ENCODE measurements at regions not wholly inside any gene's neighbourhood (a gene's known extent, or its start where the extent isn't known, plus 50 kb on each side); places are given as distances from the start of the nearest gene placed in this dataset.

DNA sequence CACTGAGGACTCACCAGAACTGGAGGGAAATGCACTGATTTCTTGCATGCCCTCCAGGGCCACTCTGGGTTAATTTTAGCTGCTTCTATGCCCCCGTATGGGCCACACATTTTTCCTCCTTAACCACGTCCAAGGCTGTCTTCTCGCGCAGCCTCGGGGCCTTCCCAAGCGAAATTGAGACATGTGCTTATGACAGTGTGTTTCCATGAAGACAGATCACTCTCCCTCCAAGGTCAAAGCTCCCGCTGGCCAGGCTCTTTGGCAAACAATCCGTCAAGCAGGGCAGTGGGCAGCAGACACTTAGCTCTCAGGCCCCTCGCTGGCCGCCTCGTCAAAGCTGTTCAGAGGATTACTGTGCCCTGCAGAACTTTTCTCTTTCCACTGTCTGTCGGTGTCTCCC is 243.0 kb upstream of the N4BP1 start:
- no peaks in the 10 kb centered on the region for H3K36me3 ChIP-seq (ENCODE audit: insufficient read depth, low read length)
- TF ChIP-seq, protein P1, sequence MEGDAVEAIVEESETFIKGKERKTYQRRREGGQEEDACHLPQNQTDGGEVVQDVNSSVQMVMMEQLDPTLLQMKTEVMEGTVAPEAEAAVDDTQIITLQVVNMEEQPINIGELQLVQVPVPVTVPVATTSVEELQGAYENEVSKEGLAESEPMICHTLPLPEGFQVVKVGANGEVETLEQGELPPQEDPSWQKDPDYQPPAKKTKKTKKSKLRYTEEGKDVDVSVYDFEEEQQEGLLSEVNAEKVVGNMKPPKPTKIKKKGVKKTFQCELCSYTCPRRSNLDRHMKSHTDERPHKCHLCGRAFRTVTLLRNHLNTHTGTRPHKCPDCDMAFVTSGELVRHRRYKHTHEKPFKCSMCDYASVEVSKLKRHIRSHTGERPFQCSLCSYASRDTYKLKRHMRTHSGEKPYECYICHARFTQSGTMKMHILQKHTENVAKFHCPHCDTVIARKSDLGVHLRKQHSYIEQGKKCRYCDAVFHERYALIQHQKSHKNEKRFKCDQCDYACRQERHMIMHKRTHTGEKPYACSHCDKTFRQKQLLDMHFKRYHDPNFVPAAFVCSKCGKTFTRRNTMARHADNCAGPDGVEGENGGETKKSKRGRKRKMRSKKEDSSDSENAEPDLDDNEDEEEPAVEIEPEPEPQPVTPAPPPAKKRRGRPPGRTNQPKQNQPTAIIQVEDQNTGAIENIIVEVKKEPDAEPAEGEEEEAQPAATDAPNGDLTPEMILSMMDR (IDR thresholded peaks at IDR 0.05; ENCODE audit: extremely low read depth, low read depth, low read length): no peak
- H3K4me1 ChIP-seq (ENCODE audit: insufficient read depth, low read length): no peaks in the 10 kb centered on the region
- no peaks in the 10 kb centered on the region for H4K20me1 ChIP-seq (ENCODE audit: insufficient read depth, low read length)
- H3K4me3 ChIP-seq (ENCODE audit: insufficient read depth, low read length): no peak overlapping the region
- no peaks in the 10 kb centered on the region for H3K9me3 ChIP-seq (ENCODE audit: low read depth, low read length)
- no peak for DNase-seq (ENCODE audit: insufficient read length, low spot score, missing footprints)
- no peaks in the 10 kb centered on the region for H3K79me2 ChIP-seq (ENCODE audit: insufficient read depth, low read length)
- H2AFZ ChIP-seq (ENCODE audit: low read length): no peak overlapping the region
- no peak overlapping the region for H3K4me2 ChIP-seq (ENCODE audit: insufficient read depth, low read length)
- H3K27ac ChIP-seq (ENCODE audit: low read depth, low read length): no peak overlapping the region
- no peaks in the 10 kb centered on the region for H3K27me3 ChIP-seq (ENCODE audit: insufficient read depth, low read length)

DNA sequence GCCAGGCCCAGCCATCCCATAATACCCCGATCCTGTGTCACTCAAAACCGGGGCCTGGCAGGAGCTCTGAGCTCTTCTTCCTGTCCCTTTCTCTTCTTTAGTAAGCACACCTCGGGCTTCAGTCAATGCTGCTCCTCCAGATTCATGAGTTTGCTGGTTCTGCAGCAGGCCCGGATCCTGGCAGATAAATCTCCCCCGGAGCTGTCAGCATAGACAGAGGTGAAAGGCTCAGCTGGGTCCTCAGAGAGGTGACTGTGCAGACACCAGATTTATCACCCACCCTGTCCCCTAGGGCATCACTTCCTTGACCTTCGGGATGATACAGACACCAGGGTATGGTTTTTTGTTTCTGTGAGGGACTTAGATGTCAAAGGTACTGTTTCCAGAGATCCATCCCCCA is 242.5 kb upstream of the N4BP1 start:
- no peaks in the 10 kb centered on the region for H3K27me3 ChIP-seq (ENCODE audit: insufficient read depth, low read length)
- TF ChIP-seq, protein P1 (IDR thresholded peaks at IDR 0.05; ENCODE audit: extremely low read depth, low read depth, low read length): no peak
- H3K79me2 ChIP-seq (ENCODE audit: insufficient read depth, low read length): no peaks in the 10 kb centered on the region
- no peak overlapping the region for H2AFZ ChIP-seq (ENCODE audit: low read length)
- no peaks in the 10 kb centered on the region for H3K9me3 ChIP-seq (ENCODE audit: low read depth, low read length)
- no peak overlapping the region for H3K27ac ChIP-seq (ENCODE audit: low read depth, low read length)
- no peak overlapping the region for H3K4me3 ChIP-seq (ENCODE audit: insufficient read depth, low read length)
- no peak for DNase-seq (ENCODE audit: insufficient read length, low spot score, missing footprints)
- no peak overlapping the region for H3K4me2 ChIP-seq (ENCODE audit: insufficient read depth, low read length)
- no peaks in the 10 kb centered on the region for H3K4me1 ChIP-seq (ENCODE audit: insufficient read depth, low read length)
- no peaks in the 10 kb centered on the region for H3K36me3 ChIP-seq (ENCODE audit: insufficient read depth, low read length)
- H4K20me1 ChIP-seq (ENCODE audit: insufficient read depth, low read length): no peaks in the 10 kb centered on the region

DNA sequence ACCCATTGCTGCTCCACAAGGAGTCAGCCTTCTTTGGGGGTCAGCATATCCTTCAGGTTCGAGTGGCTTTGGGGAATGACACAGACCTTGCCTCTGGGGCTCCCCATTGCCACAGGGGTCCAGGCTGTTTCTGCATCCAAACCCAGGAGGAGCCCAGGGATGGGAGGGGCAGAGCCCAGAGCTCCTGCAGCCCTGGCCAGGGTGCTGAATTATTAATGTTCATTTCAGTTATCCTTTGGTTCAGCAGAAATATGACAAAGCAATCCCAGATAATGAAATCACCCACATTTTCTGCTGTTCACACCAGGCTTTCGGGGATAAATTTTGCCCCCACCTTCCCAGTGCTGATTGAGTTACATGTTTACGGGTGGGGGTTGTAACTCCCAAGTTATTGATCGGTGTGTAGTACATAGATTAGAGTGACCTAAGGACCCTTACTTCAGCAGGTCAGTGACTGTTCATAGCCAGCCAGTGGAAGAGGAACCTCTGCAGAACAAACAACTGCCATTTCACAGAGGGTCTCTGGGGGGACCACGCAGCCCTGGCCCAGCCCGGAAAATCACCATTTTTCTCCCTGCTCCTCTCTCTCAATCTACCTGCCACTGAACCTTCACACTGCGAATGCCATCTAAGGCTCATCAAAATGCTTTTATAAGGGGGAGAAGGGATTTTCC is 240.3 kb upstream of the N4BP1 start:
- Histone ChIP-seq H3K4me2 (ENCODE audit: insufficient read depth, low read length) (no peak overlapping the region), H3K4me3 (ENCODE audit: insufficient read depth, low read length) (no peak overlapping the region), H3K36me3 (ENCODE audit: insufficient read depth, low read length) (no peaks in the 10 kb centered on the region), H3K4me1 (ENCODE audit: insufficient read depth, low read length) (no peaks in the 10 kb centered on the region), H3K79me2 (ENCODE audit: insufficient read depth, low read length) (no peaks in the 10 kb centered on the region), H2AFZ (ENCODE audit: low read length) (no peak overlapping the region), H3K27ac (ENCODE audit: low read depth, low read length) (no peak overlapping the region), H4K20me1 (ENCODE audit: insufficient read depth, low read length) (no peaks in the 10 kb centered on the region), H3K27me3 (ENCODE audit: insufficient read depth, low read length) (no peaks in the 10 kb centered on the region), H3K9me3 (ENCODE audit: low read depth, low read length) (no peaks in the 10 kb centered on the region)
- TF ChIP-seq, protein P1 (IDR thresholded peaks at IDR 0.05; ENCODE audit: extremely low read depth, low read depth, low read length): no peak
- no peak for DNase-seq (ENCODE audit: insufficient read length, low spot score, missing footprints)

DNA sequence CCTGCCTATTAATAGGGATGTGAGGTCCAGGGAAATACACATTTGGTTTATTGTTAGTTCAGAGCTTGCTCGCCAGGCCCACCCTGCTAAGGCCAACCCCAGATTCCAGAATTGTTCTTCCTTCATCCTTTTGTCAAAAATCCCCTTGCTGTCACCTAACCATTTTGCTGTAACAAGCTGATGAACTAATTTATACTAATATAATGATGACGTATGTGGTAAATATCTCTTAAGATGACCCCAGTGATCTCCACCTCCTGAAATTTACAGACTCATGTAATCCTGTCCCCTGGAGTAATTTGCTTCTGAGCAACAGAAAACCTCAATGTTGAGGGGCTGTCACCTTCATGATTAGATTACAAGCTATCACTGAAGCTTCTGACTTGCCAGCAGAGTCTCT is 236.3 kb upstream of the N4BP1 start:
- H3K4me3 ChIP-seq (ENCODE audit: insufficient read depth, low read length): no peak overlapping the region
- no peaks in the 10 kb centered on the region for H3K27me3 ChIP-seq (ENCODE audit: insufficient read depth, low read length)
- no peak for DNase-seq (ENCODE audit: insufficient read length, low spot score, missing footprints)
- no peak overlapping the region for H3K4me2 ChIP-seq (ENCODE audit: insufficient read depth, low read length)
- no peak overlapping the region for H3K27ac ChIP-seq (ENCODE audit: low read depth, low read length)
- no peaks in the 10 kb centered on the region for H3K79me2 ChIP-seq (ENCODE audit: insufficient read depth, low read length)
- TF ChIP-seq, protein P1 (IDR thresholded peaks at IDR 0.05; ENCODE audit: extremely low read depth, low read depth, low read length): no peak
- no peaks in the 10 kb centered on the region for H3K9me3 ChIP-seq (ENCODE audit: low read depth, low read length)
- H4K20me1 ChIP-seq (ENCODE audit: insufficient read depth, low read length): no peaks in the 10 kb centered on the region
- no peak overlapping the region for H2AFZ ChIP-seq (ENCODE audit: low read length)
- H3K36me3 ChIP-seq (ENCODE audit: insufficient read depth, low read length): no peaks in the 10 kb centered on the region
- no peaks in the 10 kb centered on the region for H3K4me1 ChIP-seq (ENCODE audit: insufficient read depth, low read length)
